SW 1271 (cell line): ENCODE measurements at regions not wholly inside any gene's neighbourhood (a gene's known extent, or its start where the extent isn't known, plus 50 kb on each side); places are given as distances from the start of the nearest gene placed in this dataset.
A peak's percentile ranks its signal among the peaks of the same experiment; 100 is the strongest.

Experiments used
- DNase-seq, 2 experiments: peaks; one replicate each; lab custom pipeline; 2025; lab: John Stamatoyannopoulos, UW

- no peak for DNase-seq
Measured at GRCh38 chr1:91575909-91576519, 75.4 kb downstream of the CDC7 start.

- no peak for DNase-seq
Measured at GRCh38 chr1:91578320-91579109, 77.9 kb downstream of the CDC7 start.

GRCh38 chr1:91579658-91580228 is 79.1 kb downstream of the CDC7 start:
- DNase-seq: no peak

- peak in 1 of 2 experiments; percentile 24 for DNase-seq
Measured at GRCh38 chr1:91582431-91582921, 81.8 kb downstream of the CDC7 start.

DNA sequence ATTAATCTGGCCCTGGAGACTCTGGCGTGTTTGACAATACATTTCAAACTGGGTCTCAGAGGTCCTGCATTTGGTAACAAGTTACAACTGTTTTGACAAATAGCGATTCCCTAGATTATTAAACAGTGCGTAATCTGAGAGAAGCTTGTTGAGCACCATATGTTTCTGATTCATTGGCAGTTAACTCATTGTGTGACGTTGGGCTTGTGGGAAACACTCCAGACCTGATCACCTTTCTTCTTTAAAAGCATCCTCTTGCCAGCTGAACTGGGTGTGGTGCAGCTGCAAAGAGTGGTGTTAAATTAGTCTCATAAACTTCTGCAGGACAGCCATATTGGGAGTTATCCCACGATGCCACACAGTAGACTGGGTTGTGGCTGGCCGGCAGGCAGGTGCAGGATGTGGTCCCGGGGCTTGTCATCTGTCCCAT is 82.7 kb downstream of the CDC7 start:
- no peak for DNase-seq

DNA sequence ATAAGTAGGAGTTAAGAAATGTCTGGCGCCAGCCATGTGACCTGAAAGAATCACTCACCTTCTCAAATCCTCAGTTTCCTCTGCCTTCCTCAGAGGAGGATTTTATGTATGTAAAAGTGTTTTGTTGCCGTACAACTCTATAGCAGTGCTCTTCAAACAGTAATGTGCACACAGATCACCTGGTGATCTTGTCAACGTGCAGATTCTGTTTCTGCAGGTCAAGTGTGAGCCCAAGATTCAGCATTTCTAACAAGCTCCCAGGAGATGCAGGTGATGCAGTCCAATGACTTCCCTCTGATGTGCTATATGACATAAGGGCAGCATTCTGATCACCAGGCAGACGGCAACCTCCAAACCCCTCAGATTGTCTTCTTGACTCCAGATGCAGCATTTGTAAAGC is 83.7 kb downstream of the CDC7 start:
- no peak for DNase-seq

DNA sequence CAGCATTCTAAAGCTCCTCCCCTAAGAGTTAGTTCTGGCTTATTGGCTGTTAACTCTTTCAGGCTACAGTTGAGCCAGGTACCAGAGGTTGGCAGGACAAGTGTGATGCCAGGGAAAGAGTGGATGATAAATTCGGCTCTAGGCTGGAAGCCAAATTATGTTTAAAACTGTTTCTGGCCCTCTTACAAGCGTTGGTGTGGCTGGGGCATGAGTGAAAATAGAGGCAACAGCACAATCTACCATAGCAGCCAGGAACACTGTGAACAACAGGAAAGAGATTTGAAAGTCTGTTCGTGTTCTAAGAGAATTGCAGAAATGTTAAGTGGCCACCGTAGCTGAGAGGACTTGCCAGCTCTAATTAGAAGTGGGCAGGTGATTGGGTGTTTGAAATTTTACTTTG is 84.2 kb downstream of the CDC7 start:
- DNase-seq: no peak

GRCh38 chr1:91585502-91585901 is 84.9 kb downstream of the CDC7 start:
- no peak for DNase-seq

GRCh38 chr1:91585982-91586381 is 85.3 kb downstream of the CDC7 start:
- no peak for DNase-seq

DNA sequence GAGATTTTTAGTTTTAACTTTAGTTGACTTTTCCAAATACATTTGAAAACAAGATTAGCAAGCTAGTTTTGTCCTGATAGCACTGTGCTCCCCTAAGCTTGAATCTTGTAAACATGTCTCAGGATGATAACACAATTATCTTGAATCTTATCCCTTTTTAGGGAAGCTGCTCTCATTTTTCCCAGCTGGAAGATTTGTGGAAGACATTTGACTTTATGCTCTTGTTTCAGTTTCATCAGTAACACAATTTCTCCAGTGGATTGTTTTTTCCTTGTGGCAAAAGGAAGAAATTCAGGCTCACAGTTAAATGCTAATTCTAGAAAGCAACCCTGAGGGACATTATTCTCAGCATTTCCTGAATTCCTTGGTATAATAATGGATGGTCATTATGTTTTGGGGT is 88.8 kb downstream of the CDC7 start:
- no peak for DNase-seq

DNA sequence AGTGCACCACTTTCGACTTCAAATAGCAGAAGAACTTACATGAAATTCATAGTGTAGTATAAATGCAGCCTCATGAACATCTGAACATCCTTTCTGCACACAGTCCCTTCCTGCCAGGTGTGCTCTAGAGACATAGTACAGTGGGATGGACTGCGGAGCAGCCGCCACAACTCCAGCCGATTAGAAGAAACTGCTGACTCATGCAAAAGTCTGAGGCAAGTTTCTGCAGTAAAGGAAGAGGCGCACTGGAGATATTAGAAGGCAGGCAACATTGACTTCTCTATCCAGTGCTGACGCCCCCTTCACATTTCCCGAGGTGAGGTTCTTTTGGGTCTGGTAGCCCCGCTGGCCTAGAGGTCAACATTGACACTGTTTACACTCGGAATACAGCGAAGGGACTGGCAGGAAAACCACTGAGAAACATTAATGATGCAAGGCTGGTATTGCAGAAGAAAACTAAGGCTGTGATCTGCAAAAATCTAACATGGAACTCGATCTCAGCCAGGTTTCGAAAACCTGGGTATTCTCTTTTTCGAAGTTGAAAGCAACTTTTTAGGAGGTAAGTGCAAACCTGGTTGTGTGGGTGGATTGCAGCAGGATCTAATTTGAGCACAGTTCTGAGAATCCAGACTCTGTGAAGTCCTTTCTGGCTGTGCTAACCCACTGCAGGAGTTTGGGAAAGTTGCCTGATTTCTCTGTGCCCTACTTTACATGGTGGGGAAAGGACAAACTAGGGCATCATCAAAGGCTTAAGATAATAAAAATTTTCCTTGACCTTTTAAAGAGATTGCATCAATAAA is 90.7 kb downstream of the CDC7 start:
- no peak for DNase-seq

DNA sequence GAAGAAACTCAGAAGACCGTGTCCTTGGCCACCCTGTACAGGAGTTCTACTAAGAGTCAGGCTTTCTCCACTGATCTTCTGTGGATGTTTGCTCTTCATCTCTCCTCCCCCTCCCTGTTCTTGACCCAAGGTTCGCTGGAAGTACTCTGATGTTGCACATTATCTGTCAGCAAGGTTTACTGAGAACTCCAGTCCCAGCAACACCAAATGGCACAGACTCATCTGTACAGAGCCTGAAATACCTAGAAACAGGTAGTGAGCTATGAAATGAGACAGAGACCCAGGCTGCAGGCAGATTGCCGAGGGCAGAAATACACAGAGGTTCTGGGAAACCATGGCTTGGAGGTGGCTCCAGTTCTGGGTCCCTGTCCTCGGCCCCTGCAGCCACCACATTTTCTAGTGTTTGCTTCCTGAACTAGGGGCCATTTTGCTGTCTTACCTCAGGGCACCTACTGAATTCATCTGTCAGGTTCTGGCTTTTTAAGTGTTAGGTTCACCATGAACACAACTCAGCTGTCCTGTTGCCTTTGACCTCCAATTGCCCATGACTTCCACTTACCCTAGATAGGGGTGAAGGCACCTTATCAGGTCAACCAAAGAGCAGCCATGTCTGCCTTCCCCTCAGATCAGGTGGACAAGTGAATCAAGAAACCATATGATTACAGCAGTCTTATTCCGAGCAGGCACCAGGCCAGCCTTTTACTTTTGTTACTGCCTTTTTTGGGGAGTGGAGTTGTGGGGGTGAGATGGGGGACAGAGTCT is 92.2 kb downstream of the CDC7 start:
- DNase-seq: no peak

DNA sequence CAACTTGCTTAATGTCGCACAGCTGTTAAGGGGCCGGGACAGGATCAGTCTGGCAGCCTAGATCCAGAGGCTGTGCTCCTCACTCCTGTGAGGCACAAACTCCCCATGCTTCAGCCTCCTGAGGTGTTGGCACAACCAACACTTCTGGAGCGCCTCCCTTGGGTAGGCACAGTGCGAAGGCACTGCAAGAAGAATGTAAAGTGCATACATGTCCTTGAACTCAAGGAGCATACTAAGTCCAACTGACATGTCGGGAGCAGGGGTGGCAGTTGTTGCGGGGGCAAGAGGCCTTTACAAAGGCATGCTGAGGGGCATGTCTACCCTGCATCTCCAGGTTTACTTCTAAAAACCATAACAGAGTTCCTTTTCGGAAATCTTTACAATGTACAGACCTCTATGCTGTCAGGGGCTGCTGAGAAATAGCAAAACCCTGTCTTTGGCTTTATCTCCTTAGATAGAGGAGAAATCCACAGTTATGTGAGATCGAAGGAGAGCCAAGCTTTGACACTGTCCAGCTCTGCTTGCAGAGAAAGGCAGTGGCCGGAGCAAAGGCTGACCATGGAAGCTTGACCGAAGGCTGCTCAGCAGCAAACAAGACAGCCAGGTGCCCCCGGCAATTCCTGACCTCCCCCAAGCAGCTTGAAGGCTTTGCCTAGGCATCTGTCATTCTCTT is 93.9 kb downstream of the CDC7 start:
- DNase-seq: no peak

DNA sequence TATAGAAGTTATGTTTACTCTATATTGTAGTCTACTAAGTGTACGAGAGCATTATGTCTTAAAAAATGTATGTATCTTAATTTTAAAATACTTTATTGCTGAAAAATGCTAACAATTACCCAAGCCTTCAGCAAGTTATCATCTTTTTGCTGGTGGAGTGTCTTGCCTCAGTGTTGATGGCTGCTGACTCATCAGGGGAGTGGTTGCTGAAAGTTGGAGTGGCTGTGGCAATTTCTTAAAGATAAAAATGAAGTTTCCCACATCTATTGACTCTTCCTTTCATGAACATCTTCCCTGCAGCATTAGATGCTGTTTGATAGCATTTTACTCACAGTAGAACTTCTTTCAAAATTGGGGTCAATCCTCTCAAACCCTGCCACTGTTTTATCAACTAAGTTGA is 95.8 kb downstream of the CDC7 start:
- DNase-seq: no peak

- no peak for DNase-seq
Measured at GRCh38 chr1:91597215-91597614, 96.6 kb downstream of the CDC7 start.

GRCh38 chr1:91600431-91601337 is 100.0 kb downstream of the CDC7 start:
- DNase-seq: no peak

GRCh38 chr1:91601554-91602376 is 101.1 kb downstream of the CDC7 start:
- DNase-seq: no peak

DNA sequence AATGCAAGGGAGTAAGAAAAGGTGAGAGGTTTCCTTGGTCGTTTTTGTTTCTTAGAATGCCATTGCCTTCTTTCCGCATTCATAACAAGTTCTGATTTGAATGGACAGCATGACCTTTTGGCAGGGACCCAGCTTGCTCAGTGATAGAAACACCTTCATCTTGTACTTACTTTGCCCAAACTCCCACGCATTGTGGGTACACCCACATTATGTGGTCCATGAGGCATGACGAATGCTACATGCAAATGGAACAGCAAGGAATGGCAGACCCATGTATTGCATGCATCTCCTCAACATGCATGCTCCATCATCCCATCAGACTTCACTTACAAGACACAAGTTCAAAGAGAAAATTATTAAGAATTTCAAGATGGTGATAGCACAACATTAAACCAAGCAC is 102.8 kb downstream of the CDC7 start:
- DNase-seq: no peak

- DNase-seq: no peak
Measured at GRCh38 chr1:91604632-91605031, 104.0 kb downstream of the CDC7 start.
